HG03342 (cell line): ENCODE measurements at regions not wholly inside any gene's neighbourhood (a gene's known extent, or its start where the extent isn't known, plus 50 kb on each side); places are given as distances from the start of the nearest gene placed in this dataset.

ENCODE experiments used
- ATAC-seq: cut with Tn5 transposase; IDR thresholded peaks from one replicate; pipeline ENCODE4 v1.9.1; 2021; ENCODE audit warnings: mild to moderate bottlenecking, moderate library complexity; ENCODE audit not compliant: unreplicated experiment

- no peak for ATAC-seq
Measured at GRCh38 chr10:52440612-52441285, 126.7 kb downstream of the DKK1 start.

- no peak for ATAC-seq
Measured at GRCh38 chr10:52442576-52442975, 128.5 kb downstream of the DKK1 start.

GRCh38 chr10:52443419-52444388, 129.6 kb downstream of the DKK1 start:
- no peak for ATAC-seq

- no peak for ATAC-seq
Measured at GRCh38 chr10:52446391-52446790, 132.3 kb downstream of the DKK1 start.

GRCh38 chr10:52447931-52448353, 133.9 kb downstream of the DKK1 start:
- ATAC-seq, result no peak

- ATAC-seq, result no peak
Measured at GRCh38 chr10:52450762-52451291, 136.7 kb downstream of the DKK1 start.

GRCh38 chr10:52451817-52452216, 137.7 kb downstream of the DKK1 start:
- no peak for ATAC-seq

- ATAC-seq, result no peak
Measured at GRCh38 chr10:52452600-52453493, 138.8 kb downstream of the DKK1 start.

GRCh38 chr10:52453501-52453900, 139.4 kb downstream of the DKK1 start:
- no peak for ATAC-seq

GRCh38 chr10:52454491-52454890, 140.4 kb downstream of the DKK1 start:
- no peak for ATAC-seq

- no peak for ATAC-seq
Measured at GRCh38 chr10:52455098-52455497, 141.0 kb downstream of the DKK1 start.

- no peak for ATAC-seq
Measured at GRCh38 chr10:52459097-52459496, 145.0 kb downstream of the DKK1 start.

- no peak for ATAC-seq
Measured at GRCh38 chr10:52463826-52464225, 149.7 kb downstream of the DKK1 start.

- ATAC-seq, result no peak
Measured at GRCh38 chr10:52464368-52465124, 150.5 kb downstream of the DKK1 start.

GRCh38 chr10:52465202-52465601, 151.1 kb downstream of the DKK1 start:
- no peak for ATAC-seq

- no peak for ATAC-seq
Measured at GRCh38 chr10:52466464-52466863, 152.4 kb downstream of the DKK1 start.

- ATAC-seq, result no peak
Measured at GRCh38 chr10:52469970-52470705, 156.1 kb downstream of the DKK1 start.

- ATAC-seq, result no peak
Measured at GRCh38 chr10:52472406-52473146, 158.5 kb downstream of the DKK1 start.

- ATAC-seq, result no peak
Measured at GRCh38 chr10:52474265-52474664, 160.2 kb downstream of the DKK1 start.
